Gastrocnemius medialis (tissue), 4 donors: ENCODE measurements at regions not wholly inside any gene's neighbourhood (a gene's known extent, or its start where the extent isn't known, plus 50 kb on each side); places are given as distances from the start of the nearest gene placed in this dataset.

Source experiments
- CTCF ChIP-seq, 5 experiments: fragments of 450-650 bp in 3 of 5; fragments of 200-600 bp in 2 of 5; sonication (generic) in 2 of 5; IDR thresholded peaks in 4 of 5; conservative IDR thresholded peaks in 1 of 5; 1 replicate in 4 of 5; 2 replicates in 1 of 5; pipeline ENCODE4 v1.5.1; 2016 to 2019; ENCODE audit warnings: antibody characterized with exemption in 5 of 5, mild to moderate bottlenecking in 3 of 5, moderate library complexity in 3 of 5
- POLR2A ChIP-seq, 2 donors: fragments of 450-650 bp; IDR thresholded peaks; one replicate each; pipeline ENCODE4 v1.6.1; 2017; ENCODE audit warnings: antibody characterized with exemption in 2 of 2, mild to moderate bottlenecking in 2 of 2, moderate library complexity in 2 of 2

DNA sequence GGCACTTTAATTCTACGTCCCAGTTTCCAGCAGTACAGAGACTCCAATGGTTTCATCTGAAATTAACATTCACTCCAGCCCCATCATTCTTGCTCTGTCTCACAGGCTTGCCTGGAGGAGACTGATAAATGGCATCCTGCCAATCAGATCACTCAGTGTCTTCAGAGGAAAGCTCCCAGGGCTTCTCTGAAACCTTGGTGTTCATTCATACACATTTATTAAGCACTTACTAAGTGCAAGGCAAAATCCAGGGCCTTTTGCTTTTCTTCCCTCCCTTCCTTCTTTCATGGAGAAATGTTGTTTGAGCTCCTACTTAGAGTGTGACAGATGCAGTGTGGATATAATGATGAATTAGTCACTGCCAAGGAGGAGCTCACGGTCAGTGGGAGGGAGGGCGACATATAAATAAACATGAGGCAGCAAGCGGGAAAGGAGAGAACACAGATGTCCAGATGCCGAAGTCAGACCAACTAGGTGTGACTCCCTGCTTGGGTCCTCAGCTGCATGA lies 106.7 kb upstream of the DTNBP1 start:
- TF ChIP-seq CTCF (IDR thresholded peaks at IDR 0.05 in 4 of 5, conservative IDR thresholded peaks at IDR 0.05 in 1 of 5) (no peak), POLR2A (IDR thresholded peaks at IDR 0.05) (no peak)
